OCI-LY1 (cell line): ENCODE measurements at regions not wholly inside any gene's neighbourhood (a gene's known extent, or its start where the extent isn't known, plus 50 kb on each side); places are given as distances from the start of the nearest gene placed in this dataset.

Experiments
- CTCF ChIP-seq: fragments of 200-600 bp; sonication (generic), shearing (Covaris generic); IDR thresholded peaks from 2 replicates; pipeline ENCODE4 v1.5.1; 2017; ENCODE audit warnings: mild to moderate bottlenecking, antibody characterized with exemption, low read length, moderate library complexity, mixed read lengths
- EZH2 ChIP-seq: fragments of 200-600 bp; sonication (generic), shearing (Covaris generic); IDR thresholded peaks from 2 replicates; pipeline ENCODE4 v1.8.0; 2017; ENCODE audit warnings: borderline replicate concordance, mixed run types, mild to moderate bottlenecking, antibody characterized with exemption, low read length, moderate library complexity, mixed read lengths

DNA sequence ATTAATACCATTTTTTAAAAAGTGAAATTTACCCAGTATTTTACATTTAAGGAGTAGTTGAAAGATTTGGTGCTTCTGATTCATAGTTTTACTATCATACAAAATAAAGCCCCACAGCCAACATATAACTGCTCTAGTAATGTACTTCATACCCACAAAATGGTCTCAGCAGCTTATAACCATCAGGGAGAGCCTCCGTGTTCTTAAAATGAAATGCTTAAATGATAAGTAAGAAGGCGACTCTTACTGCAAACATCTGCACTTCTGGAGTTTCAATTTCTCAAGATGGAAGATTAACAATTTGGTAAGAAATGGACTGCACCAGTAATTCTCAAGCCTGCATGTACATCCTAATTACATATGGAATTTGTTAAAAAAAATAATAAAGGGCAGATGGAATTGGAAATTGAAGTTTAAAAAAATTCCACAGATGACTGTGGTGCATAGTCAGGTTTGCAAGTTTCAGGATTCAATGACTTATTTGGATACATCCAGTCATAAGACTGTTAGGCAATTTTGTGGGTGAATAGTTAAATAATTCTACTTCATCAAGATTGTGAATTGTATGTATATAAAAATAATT is 461.0 kb downstream of the KIF20B start:
- TF ChIP-seq EZH2 = no peak
- TF ChIP-seq CTCF = no peak
